ENCODE measurements at regions not wholly inside any gene's neighbourhood (a gene's known extent, or its start where the extent isn't known, plus 50 kb on each side); places are given as distances from the start of the nearest gene placed in this dataset.

GRCh38 chr3:157752554-157752953, 249.3 kb upstream of the VEPH1 start:
- TF ChIP-seq CTCF (IDR thresholded peaks at IDR 0.05) (no peak), POLR2A (IDR thresholded peaks at IDR 0.05) (no peak)

Measured in Peyer's patch (tissue), 4 donors.